Testis (tissue), 2 donors: ENCODE measurements at regions not wholly inside any gene's neighbourhood (a gene's known extent, or its start where the extent isn't known, plus 50 kb on each side); places are given as distances from the start of the nearest gene placed in this dataset.
"Not testable (repeated sequence)": the region's sequence is repeated elsewhere in the genome, so short reads cannot be mapped to it uniquely, and the experiment has no call there.

ENCODE experiments used
- DNase-seq: peaks from one replicate; pipeline ENCODE4 v3.0.0-alpha.2; 2019
- H3K27ac ChIP-seq, 2 donors: fragments of 200-600 bp; sonication (generic); one replicate each; pipeline ENCODE4 v1.5.1; 2019
- H3K27me3 ChIP-seq: fragments of 200-600 bp; sonication (generic); one replicate; pipeline ENCODE4 v1.5.1; 2019
- H3K36me3 ChIP-seq: fragments of 200-600 bp; sonication (generic); one replicate; pipeline ENCODE4 v1.5.1; 2017; ENCODE audit warnings: low read depth; ENCODE audit errors: missing control alignments
- H3K4me1 ChIP-seq: fragments of 200-600 bp; sonication (generic); one replicate; pipeline ENCODE4 v1.5.1; 2019
- H3K4me3 ChIP-seq, 2 donors: fragments of 200-600 bp; sonication (generic); one replicate each; pipeline ENCODE4 v1.5.1; 2017 to 2019
- H3K9me3 ChIP-seq: fragments of 200-600 bp; sonication (generic); one replicate; pipeline ENCODE4 v1.5.1; 2017
- CTCF ChIP-seq, 3 experiments: fragments of 450-650 bp in 2 of 3; fragments of 200-600 bp in 1 of 3; sonication (generic) in 1 of 3; IDR thresholded peaks; one replicate each; pipeline ENCODE4 v1.5.1; 2016 to 2019; ENCODE audit warnings: antibody characterized with exemption in 3 of 3, mild to moderate bottlenecking in 2 of 3, moderate library complexity in 1 of 3
- POLR2A ChIP-seq: fragments of 450-650 bp; IDR thresholded peaks from one replicate; pipeline ENCODE4 v1.6.1; 2017; ENCODE audit warnings: antibody characterized with exemption, mild to moderate bottlenecking, moderate library complexity
- WGBS, 2 donors: methylation state at CpG; one replicate each; pipeline ENCODE4 v1.1.5; 2018; 5-methylcytosine and 5-hydroxymethylcytosine counted together
- intact Hi-C: fragments of 100-400 bp; cut with DNase I; formaldehyde crosslinking; loops from one replicate; pipeline ENCODE4 v1.15.1; 2023; ENCODE audit warnings: low total_unique reads

GRCh38 chr10:64430690-64431323 lies 909.6 kb downstream of the REEP3 start:
- no peak for TF ChIP-seq POLR2A
- TF ChIP-seq CTCF (IDR thresholded peaks at IDR 0.05): peak in 1 of 3 experiments; percentile 19
- H3K36me3 ChIP-seq: no peaks in the 10 kb centered on the region
- no peak overlapping the region for H3K27ac ChIP-seq
- no peaks in the 10 kb centered on the region for H3K27me3 ChIP-seq
- H3K4me1 ChIP-seq: no peaks in the 10 kb centered on the region
- WGBS, 2 donors: 46 to 54% methylated on average over 2 of the region's 2 CpGs
- H3K9me3 ChIP-seq: no peaks in the 10 kb centered on the region
- peak; percentile 52 for DNase-seq
- intact Hi-C loops: no loop called here
- H3K4me3 ChIP-seq: no peak overlapping the region

DNA sequence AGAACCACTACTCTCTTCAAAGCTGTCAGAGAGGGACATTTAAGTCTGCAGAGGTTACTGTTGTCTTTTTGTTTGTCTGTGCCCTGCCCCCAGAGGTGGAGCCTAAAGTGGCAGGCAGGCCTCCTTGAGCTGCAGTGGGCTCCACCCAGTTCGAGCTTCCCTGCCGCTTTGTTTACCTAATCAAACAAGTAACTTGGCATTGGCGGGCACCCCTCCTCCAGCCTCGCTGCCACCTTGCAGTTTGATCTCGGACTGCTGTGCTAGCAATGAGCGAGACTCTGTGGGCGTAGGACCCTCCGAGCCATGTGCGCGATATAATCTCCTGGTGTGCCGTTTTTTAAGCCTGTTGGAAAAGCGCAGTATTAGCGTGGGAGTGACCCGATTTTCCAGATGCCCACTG lies 920.7 kb downstream of the REEP3 start:
- intact Hi-C loops, H3K9me3 ChIP-seq, H3K27me3 ChIP-seq, H3K4me1 ChIP-seq, H3K36me3 ChIP-seq, H3K27ac ChIP-seq, DNase-seq, H3K4me3 ChIP-seq: not testable (repeated sequence)
- WGBS, 2 donors: 94 to 100% methylated on average over 10 to 14 of the region's 14 CpGs

DNA sequence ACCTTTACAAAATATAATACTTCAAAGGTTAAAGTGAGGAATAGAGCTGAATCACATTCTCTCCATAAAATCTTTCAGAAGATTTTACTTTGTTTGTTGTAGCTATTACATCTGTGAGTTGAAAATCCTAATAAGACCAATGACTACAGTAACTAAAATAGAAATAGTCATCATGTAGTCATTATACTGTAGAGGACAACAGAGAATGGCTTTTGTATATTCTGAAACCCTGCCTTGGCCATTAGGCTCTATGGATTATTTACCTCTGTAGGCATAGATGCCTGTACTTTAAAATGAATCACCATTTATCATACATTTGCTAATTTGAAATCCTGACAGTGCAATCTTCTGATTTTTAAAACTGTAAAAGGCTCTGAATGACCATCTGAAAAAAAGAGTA lies 923.0 kb downstream of the REEP3 start:
- H3K27me3 ChIP-seq: no peaks in the 10 kb centered on the region
- H3K9me3 ChIP-seq: no peaks in the 10 kb centered on the region
- no peak overlapping the region for H3K4me3 ChIP-seq
- H3K36me3 ChIP-seq: no peaks in the 10 kb centered on the region
- no peak for DNase-seq
- H3K27ac ChIP-seq: no peak overlapping the region
- TF ChIP-seq POLR2A: no peak
- TF ChIP-seq CTCF (IDR thresholded peaks at IDR 0.05): no peak
- no peaks in the 10 kb centered on the region for H3K4me1 ChIP-seq
- intact Hi-C loops: no loop called here

DNA sequence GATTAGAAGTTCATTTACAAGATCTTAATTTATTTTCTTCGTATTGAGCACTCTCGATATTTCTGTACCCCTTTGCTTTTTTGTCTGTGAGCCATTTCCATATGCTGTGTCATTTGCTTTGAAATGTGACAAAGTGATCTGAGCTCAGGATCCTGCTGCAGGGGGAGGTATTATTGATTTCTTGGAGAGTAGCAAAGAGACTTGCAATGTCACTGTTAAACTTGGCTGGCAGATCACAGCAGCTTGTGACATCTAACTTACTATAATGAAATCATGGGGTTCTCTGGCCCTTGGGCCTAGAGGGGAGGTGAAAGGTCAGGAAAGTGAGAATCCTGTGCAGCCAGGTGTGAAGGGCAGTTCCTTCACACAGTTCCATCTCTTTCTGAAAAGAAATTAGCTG lies 923.4 kb downstream of the REEP3 start:
- Histone ChIP-seq H3K9me3 (no peaks in the 10 kb centered on the region), H3K27ac (no peak overlapping the region), H3K27me3 (no peaks in the 10 kb centered on the region), H3K4me3 (no peak overlapping the region), H3K36me3 (no peaks in the 10 kb centered on the region), H3K4me1 (no peaks in the 10 kb centered on the region)
- TF ChIP-seq CTCF (IDR thresholded peaks at IDR 0.05) (no peak), POLR2A (no peak)
- 90 to 97% methylated on average over 2 of the region's 2 CpGs for WGBS, 2 donors
- DNase-seq: no peak
- intact Hi-C loops: no loop called here

- no peaks in the 10 kb centered on the region for H3K36me3 ChIP-seq
- intact Hi-C loops: no loop called here
- no peak for DNase-seq
- TF ChIP-seq POLR2A: no peak
- no peak for TF ChIP-seq CTCF (IDR thresholded peaks at IDR 0.05)
- H3K27me3 ChIP-seq: no peaks in the 10 kb centered on the region
- no peak overlapping the region for H3K4me3 ChIP-seq
- no peaks in the 10 kb centered on the region for H3K9me3 ChIP-seq
- H3K27ac ChIP-seq: no peak overlapping the region
- H3K4me1 ChIP-seq: no peaks in the 10 kb centered on the region
Measured at GRCh38 chr10:64449603-64450002, 928.4 kb downstream of the REEP3 start.
